ENCODE measurements at regions not wholly inside any gene's neighbourhood (a gene's known extent, or its start where the extent isn't known, plus 50 kb on each side); places are given as distances from the start of the nearest gene placed in this dataset.
A peak's percentile ranks its signal among the peaks of the same experiment; 100 is the strongest.
"Not testable (repeated sequence)": the region's sequence is repeated elsewhere in the genome, so short reads cannot be mapped to it uniquely, and the experiment has no call there.

GRCh38 chr11:50238368-50238767 lies 205.7 kb downstream of the OR4C45 start:
- H3K27ac ChIP-seq (ENCODE audit: extremely low read depth, low read depth, low read length); H3K4me3 ChIP-seq (ENCODE audit: low read depth, low read length); CTCF ChIA-PET; H3K36me3 ChIP-seq (ENCODE audit: control insufficient read depth in 2 of 2, insufficient read depth in 1 of 2, low read length in 2 of 2); H3K4me1 ChIP-seq (ENCODE audit: control insufficient read depth, insufficient read depth, low read length); POLR2A ChIA-PET; H3K9me3 ChIP-seq (ENCODE audit: control insufficient read depth, insufficient read depth, low read depth, low read length): not testable (repeated sequence)
- TF ChIP-seq ZNF560 (tag by site-specific recombination; IDR thresholded peaks at IDR 0.05; ENCODE audit: borderline replicate concordance) (0 out of 2 replicates have a peak, but pooled peaks have one; percentile 21), ZNF623 (tag by site-specific recombination; IDR thresholded peaks at IDR 0.05) (peak; percentile 22; the same call in 1 of the 2 replicates), ZNF555 (tag by site-specific recombination; conservative IDR thresholded peaks at IDR 0.05) (peak; percentile 16; the same call in 1 of the 2 replicates), ZNF394 (tag by site-specific recombination; IDR thresholded peaks at IDR 0.05; ENCODE audit: borderline replicate concordance) (peak; percentile 66; the same call in 1 of the 2 replicates), ZNF426 (tag by site-specific recombination; IDR thresholded peaks at IDR 0.05) (peak; percentile 46), ZNF518A (tag by site-specific recombination; conservative IDR thresholded peaks at IDR 0.05; ENCODE audit: low read depth) (0 out of 2 replicates have a peak, but pooled peaks have one; percentile 44)

GRCh38 chr11:50246183-50246582 lies 213.5 kb downstream of the OR4C45 start:
- no peaks in the 10 kb centered on the region for H3K9me3 ChIP-seq (ENCODE audit: control insufficient read depth, insufficient read depth, low read depth, low read length)
- no peaks in the 10 kb centered on the region for H3K36me3 ChIP-seq (ENCODE audit: control insufficient read depth in 2 of 2, insufficient read depth in 1 of 2, low read length in 2 of 2)
- CTCF ChIA-PET: no interaction called here
- no peak overlapping the region for H3K27ac ChIP-seq (ENCODE audit: extremely low read depth, low read depth, low read length)
- no peak overlapping the region for H3K4me3 ChIP-seq (ENCODE audit: low read depth, low read length)
- H3K4me1 ChIP-seq (ENCODE audit: control insufficient read depth, insufficient read depth, low read length): no peaks in the 10 kb centered on the region
- POLR2A ChIA-PET: no interaction called here
- no peak for TF ChIP-seq ZNF26 (tag by site-specific recombination; IDR thresholded peaks at IDR 0.05)
- no peak for TF ChIP-seq ZNF221 (tag by site-specific recombination; IDR thresholded peaks at IDR 0.05; ENCODE audit: borderline replicate concordance)
- TF ChIP-seq PATZ1 (tag by site-specific recombination; IDR thresholded peaks at IDR 0.05): no peak
- TF ChIP-seq KLF8 (tag by site-specific recombination; IDR thresholded peaks at IDR 0.05): no peak
- no peak for TF ChIP-seq ZNF354C (tag by site-specific recombination; IDR thresholded peaks at IDR 0.05; ENCODE audit: borderline replicate concordance, low read depth)
- TF ChIP-seq ZNF423 (tag by site-specific recombination; IDR thresholded peaks at IDR 0.05): no peak
- TF ChIP-seq SP3 (tag by site-specific recombination; IDR thresholded peaks at IDR 0.05): no peak
- TF ChIP-seq ZNF404 (tag by site-specific recombination; IDR thresholded peaks at IDR 0.05): no peak
- no peak for TF ChIP-seq PRDM2 (tag by site-specific recombination; IDR thresholded peaks at IDR 0.05; ENCODE audit: borderline replicate concordance)
- no peak for TF ChIP-seq ZFHX2 (tag by site-specific recombination; conservative IDR thresholded peaks at IDR 0.05)
